Smooth muscle cell (in vitro differentiated cells): ENCODE measurements at regions not wholly inside any gene's neighbourhood (a gene's known extent, or its start where the extent isn't known, plus 50 kb on each side); places are given as distances from the start of the nearest gene placed in this dataset.

Source experiments
- DNase-seq: peaks from one replicate; lab custom pipeline; 2025; ENCODE audit not compliant: unreplicated experiment; lab: John Stamatoyannopoulos, UW
- H2AFZ ChIP-seq: fragments of 200-600 bp; sonication (generic); 2 replicates; pipeline ENCODE4 v1.6.0; 2016; ENCODE audit warnings: antibody characterized with exemption, low read depth, mild to moderate bottlenecking
- H3F3A ChIP-seq: fragments of 200-600 bp; sonication (generic); 2 replicates; pipeline ENCODE4 v1.6.0; 2017; ENCODE audit warnings: antibody characterized with exemption, low read depth
- H3K27ac ChIP-seq: fragments of 200-600 bp; sonication (generic); 2 replicates; pipeline ENCODE4 v1.5.1; 2016; ENCODE audit warnings: low read depth, mild to moderate bottlenecking
- H3K27me3 ChIP-seq: fragments of 200-600 bp; sonication (generic); 2 replicates; pipeline ENCODE4 v1.6.1; 2016; ENCODE audit warnings: low read depth, mild to moderate bottlenecking
- H3K36me3 ChIP-seq: fragments of 200-600 bp; sonication (generic); 2 replicates; pipeline ENCODE4 v1.5.1; 2016; ENCODE audit warnings: low read depth
- H3K4me1 ChIP-seq: fragments of 200-600 bp; sonication (generic); 2 replicates; pipeline ENCODE4 v1.5.1; 2016; ENCODE audit warnings: low read depth
- H3K4me2 ChIP-seq: fragments of 200-600 bp; sonication (generic); 2 replicates; pipeline ENCODE4 v1.6.0; 2016; ENCODE audit warnings: mild to moderate bottlenecking
- H3K4me3 ChIP-seq: fragments of 200-600 bp; sonication (generic); 2 replicates; pipeline ENCODE4 v1.5.1; 2016; ENCODE audit warnings: mild to moderate bottlenecking
- H3K79me2 ChIP-seq: fragments of 200-600 bp; sonication (generic); 2 replicates; pipeline ENCODE4 v1.6.0; 2016; ENCODE audit warnings: low read depth, mild to moderate bottlenecking
- H3K9ac ChIP-seq: fragments of 200-600 bp; sonication (generic); 2 replicates; pipeline ENCODE4 v1.6.0; 2016; ENCODE audit warnings: low read depth
- H3K9me3 ChIP-seq: fragments of 200-600 bp; sonication (generic); replicated peaks from 2 replicates; pipeline ENCODE4 v1.5.1; 2016; ENCODE audit warnings: low read depth
- H4K20me1 ChIP-seq: fragments of 200-600 bp; sonication (generic); 2 replicates; pipeline ENCODE4 v1.6.0; 2016; ENCODE audit warnings: low read depth
- WGBS: methylation state at CpG from one replicate; pipeline ENCODE4 v1.1.7; 2016; ENCODE audit warnings: low lambda C conversion rate; 5-methylcytosine and 5-hydroxymethylcytosine counted together
- TF ChIP-seq, protein P1 (sequence below): fragments of 200-600 bp; sonication (generic); IDR thresholded peaks from 2 replicates; pipeline ENCODE4 v1.5.1; 2017; ENCODE audit warnings: borderline replicate concordance, mild to moderate bottlenecking, antibody characterized with exemption; ENCODE audit not compliant: insufficient read depth, poor library complexity, severe bottlenecking

DNA sequence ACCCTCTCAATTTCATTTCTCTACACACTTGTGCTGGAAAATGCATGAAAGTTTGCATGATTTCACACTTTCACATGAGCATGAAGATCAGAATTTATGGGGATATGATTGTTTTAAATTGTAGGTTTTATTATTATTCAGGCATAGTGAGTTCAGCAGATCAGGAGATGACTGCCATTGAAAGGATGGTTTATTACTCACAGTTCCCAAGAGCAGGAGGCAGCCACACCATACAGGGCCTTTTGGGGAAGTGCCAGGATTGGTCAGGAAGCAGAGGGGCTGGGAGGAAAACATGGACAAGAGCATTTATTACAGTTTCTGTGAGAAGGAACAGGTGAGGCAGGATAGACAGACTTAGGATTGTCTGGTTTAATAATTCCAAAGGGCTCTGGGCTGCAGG lies 114.6 kb upstream of the KCNJ15 start:
- DNase-seq, result no peak
- Histone ChIP-seq H2AFZ (no peak overlapping the region), H3F3A (no peaks in the 10 kb centered on the region), H3K36me3 (no peaks in the 10 kb centered on the region), H3K9me3 (peaks cover 3% of the 10 kb centered on the region), H3K27ac (no peak overlapping the region), H3K27me3 (no peaks in the 10 kb centered on the region), H3K9ac (no peak overlapping the region), H4K20me1 (no peaks in the 10 kb centered on the region), H3K79me2 (no peaks in the 10 kb centered on the region), H3K4me2 (no peak overlapping the region), H3K4me1 (peaks cover 15% of the 10 kb centered on the region), H3K4me3 (no peak overlapping the region)
- TF ChIP-seq, protein P1, sequence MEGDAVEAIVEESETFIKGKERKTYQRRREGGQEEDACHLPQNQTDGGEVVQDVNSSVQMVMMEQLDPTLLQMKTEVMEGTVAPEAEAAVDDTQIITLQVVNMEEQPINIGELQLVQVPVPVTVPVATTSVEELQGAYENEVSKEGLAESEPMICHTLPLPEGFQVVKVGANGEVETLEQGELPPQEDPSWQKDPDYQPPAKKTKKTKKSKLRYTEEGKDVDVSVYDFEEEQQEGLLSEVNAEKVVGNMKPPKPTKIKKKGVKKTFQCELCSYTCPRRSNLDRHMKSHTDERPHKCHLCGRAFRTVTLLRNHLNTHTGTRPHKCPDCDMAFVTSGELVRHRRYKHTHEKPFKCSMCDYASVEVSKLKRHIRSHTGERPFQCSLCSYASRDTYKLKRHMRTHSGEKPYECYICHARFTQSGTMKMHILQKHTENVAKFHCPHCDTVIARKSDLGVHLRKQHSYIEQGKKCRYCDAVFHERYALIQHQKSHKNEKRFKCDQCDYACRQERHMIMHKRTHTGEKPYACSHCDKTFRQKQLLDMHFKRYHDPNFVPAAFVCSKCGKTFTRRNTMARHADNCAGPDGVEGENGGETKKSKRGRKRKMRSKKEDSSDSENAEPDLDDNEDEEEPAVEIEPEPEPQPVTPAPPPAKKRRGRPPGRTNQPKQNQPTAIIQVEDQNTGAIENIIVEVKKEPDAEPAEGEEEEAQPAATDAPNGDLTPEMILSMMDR, result no peak

DNA sequence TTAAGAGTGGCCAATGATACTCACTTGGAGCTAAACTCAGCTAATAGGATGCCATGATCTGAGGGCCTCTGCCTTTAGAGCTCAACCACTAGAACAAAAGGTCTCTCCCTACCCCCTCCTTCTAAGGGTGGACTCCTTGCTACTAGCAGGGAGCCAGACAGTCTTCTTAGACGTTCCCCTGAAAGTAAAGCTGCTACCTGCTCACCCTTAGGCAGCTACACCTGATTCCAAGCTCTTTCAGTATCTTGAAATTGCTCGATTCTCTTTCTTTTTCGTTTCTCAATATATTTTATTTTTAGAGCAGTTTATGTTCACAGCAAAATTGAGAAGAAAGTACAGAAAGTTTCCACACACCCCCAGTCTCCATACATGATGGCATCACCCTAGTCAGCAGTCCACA lies 112.6 kb upstream of the KCNJ15 start:
- WGBS, result 82% methylated on average over 3 of the region's 3 CpGs
- Histone ChIP-seq H3K9me3 (peaks cover 3% of the 10 kb centered on the region), H3K4me2 (no peak overlapping the region), H3K36me3 (no peaks in the 10 kb centered on the region), H3K4me3 (no peak overlapping the region), H3K9ac (no peak overlapping the region), H3F3A (no peaks in the 10 kb centered on the region), H3K79me2 (no peaks in the 10 kb centered on the region), H3K27ac (no peak overlapping the region), H4K20me1 (no peaks in the 10 kb centered on the region), H3K4me1 (peaks cover 14% of the 10 kb centered on the region), H3K27me3 (no peaks in the 10 kb centered on the region), H2AFZ (no peak overlapping the region)
- no peak for DNase-seq
- TF ChIP-seq, protein P1, result no peak

DNA sequence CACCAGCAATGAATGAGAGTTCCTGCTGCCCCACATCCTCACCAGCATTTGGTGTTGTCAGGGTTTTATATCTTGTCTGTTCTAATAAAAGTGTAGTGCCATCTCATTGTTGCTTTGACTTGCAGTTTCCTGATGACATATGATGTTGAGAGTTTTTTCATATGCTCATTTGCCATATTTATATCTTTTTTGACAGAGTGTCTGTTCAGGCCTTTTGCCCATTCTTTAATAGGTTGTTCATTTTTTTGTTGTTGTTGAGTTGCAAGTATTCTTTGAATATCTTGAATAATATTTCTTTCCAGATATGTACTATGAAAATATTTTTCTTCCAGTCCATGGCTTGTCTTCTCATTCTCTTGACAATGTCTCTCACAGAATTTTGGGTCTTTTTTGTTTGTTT lies 111.7 kb upstream of the KCNJ15 start:
- no peak overlapping the region for H3K4me2 ChIP-seq
- TF ChIP-seq, protein P1, result no peak
- H3K36me3 ChIP-seq, result no peaks in the 10 kb centered on the region
- no peak overlapping the region for H2AFZ ChIP-seq
- H3K27me3 ChIP-seq, result no peaks in the 10 kb centered on the region
- no peaks in the 10 kb centered on the region for H3K79me2 ChIP-seq
- no peak overlapping the region for H3K9ac ChIP-seq
- no peaks in the 10 kb centered on the region for H4K20me1 ChIP-seq
- H3K4me3 ChIP-seq, result no peak overlapping the region
- H3K9me3 ChIP-seq, result peaks cover 3% of the 10 kb centered on the region
- H3K4me1 ChIP-seq, result peaks cover 5% of the 10 kb centered on the region
- H3F3A ChIP-seq, result no peaks in the 10 kb centered on the region
- DNase-seq, result no peak
- H3K27ac ChIP-seq, result no peak overlapping the region

DNA sequence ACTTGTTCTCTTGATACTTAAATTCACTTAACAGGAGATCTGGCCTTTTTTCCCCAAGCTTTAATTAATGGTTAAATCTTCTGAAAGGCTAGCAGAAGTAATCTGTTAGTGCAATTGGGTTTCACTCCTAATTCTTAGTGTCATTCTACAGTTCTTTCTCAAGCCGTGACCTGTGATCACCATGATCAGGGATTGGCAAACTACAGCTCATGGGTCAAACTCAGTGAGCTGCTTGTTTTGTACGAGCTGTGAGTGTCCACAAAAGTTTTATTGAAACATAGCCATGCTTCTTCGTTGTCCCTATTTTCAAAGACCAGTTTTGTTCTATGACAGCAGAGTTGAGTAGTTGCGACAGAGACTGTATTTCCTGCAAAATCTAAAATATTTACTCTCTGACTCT lies 109.4 kb upstream of the KCNJ15 start:
- Histone ChIP-seq H3K9me3 (peaks cover 3% of the 10 kb centered on the region), H3K36me3 (no peaks in the 10 kb centered on the region), H3K27me3 (no peaks in the 10 kb centered on the region), H3F3A (no peaks in the 10 kb centered on the region), H3K79me2 (no peaks in the 10 kb centered on the region), H3K4me1 (no peaks in the 10 kb centered on the region), H3K4me3 (no peak overlapping the region), H2AFZ (no peak overlapping the region), H3K4me2 (no peak overlapping the region), H3K27ac (no peak overlapping the region), H4K20me1 (no peaks in the 10 kb centered on the region), H3K9ac (no peak overlapping the region)
- no peak for DNase-seq
- 80% methylated on average over 3 of the region's 4 CpGs for WGBS
- TF ChIP-seq, protein P1, result no peak
